H9 (cell line): ENCODE measurements at regions not wholly inside any gene's neighbourhood (a gene's known extent, or its start where the extent isn't known, plus 50 kb on each side); places are given as distances from the start of the nearest gene placed in this dataset.

Source experiments
- DNase-seq: peaks from one replicate; pipeline ENCODE4 v3.0.0-alpha.2; 2017
- H2AFZ ChIP-seq: one replicate; pipeline ENCODE4 v1.6.1; 2013; ENCODE audit warnings: mild to moderate bottlenecking, low read length, control low read depth, moderate library complexity
- H2AK5ac ChIP-seq: 2 replicates; pipeline ENCODE4 v1.6.1; 2013; ENCODE audit warnings: low read length, control low read depth, mixed read lengths; ENCODE audit not compliant: insufficient read length
- H2BK120ac ChIP-seq: one replicate; pipeline ENCODE4 v1.6.1; 2013; ENCODE audit warnings: low read depth, mild to moderate bottlenecking, low read length, control low read depth, inconsistent platforms; ENCODE audit not compliant: poor library complexity, severe bottlenecking
- H2BK12ac ChIP-seq: 2 replicates; pipeline ENCODE4 v1.6.1; 2013; ENCODE audit warnings: low read length, control low read depth, mixed read lengths, low read depth; ENCODE audit not compliant: insufficient read length
- H2BK15ac ChIP-seq: 2 replicates; pipeline ENCODE4 v1.6.1; 2013; ENCODE audit warnings: low read depth, low read length, control low read depth
- H2BK20ac ChIP-seq: one replicate; pipeline ENCODE4 v1.6.1; 2013; ENCODE audit warnings: low read depth, mild to moderate bottlenecking, low read length, control low read depth, inconsistent platforms; ENCODE audit not compliant: poor library complexity, severe bottlenecking
- H2BK5ac ChIP-seq: 2 replicates; pipeline ENCODE4 v1.6.1; 2013; ENCODE audit warnings: low read length, control low read depth, mixed read lengths; ENCODE audit not compliant: insufficient read length
- H3K14ac ChIP-seq: 2 replicates; pipeline ENCODE4 v1.6.1; 2013; ENCODE audit warnings: low read length, control low read depth; ENCODE audit not compliant: insufficient read depth
- H3K18ac ChIP-seq: 2 replicates; pipeline ENCODE4 v1.6.1; 2013; ENCODE audit warnings: low read depth, mild to moderate bottlenecking, mixed read lengths, low read length, control low read depth; ENCODE audit not compliant: insufficient read length
- H3K23ac ChIP-seq: 2 replicates; pipeline ENCODE4 v1.6.1; 2013; ENCODE audit warnings: low read length, control low read depth, mixed read lengths, low read depth; ENCODE audit not compliant: insufficient read length
- H3K23me2 ChIP-seq: 2 replicates; pipeline ENCODE4 v1.6.1; 2013; ENCODE audit warnings: low read depth, mild to moderate bottlenecking, mixed read lengths, low read length, control low read depth; ENCODE audit not compliant: insufficient read length, poor library complexity, severe bottlenecking
- H3K27ac ChIP-seq: 2 replicates; pipeline ENCODE4 v1.5.1; 2013; ENCODE audit warnings: low read length, control low read depth, mixed read lengths, low read depth; ENCODE audit not compliant: insufficient read length
- H3K27me3 ChIP-seq: 2 replicates; pipeline ENCODE4 v1.6.1; 2013; ENCODE audit warnings: low read length, control low read depth, inconsistent platforms; ENCODE audit not compliant: insufficient read depth
- H3K4ac ChIP-seq: 2 replicates; pipeline ENCODE4 v1.6.1; 2013; ENCODE audit warnings: low read depth, mild to moderate bottlenecking, control low read depth, inconsistent platforms, low read length, moderate library complexity
- H3K4me1 ChIP-seq: 2 replicates; pipeline ENCODE4 v1.6.1; 2013; ENCODE audit warnings: low read length, control low read depth, inconsistent platforms; ENCODE audit not compliant: insufficient read depth
- H3K4me2 ChIP-seq: 2 replicates; pipeline ENCODE4 v1.6.1; 2013; ENCODE audit warnings: low read length, control low read depth, mixed read lengths; ENCODE audit not compliant: insufficient read length, insufficient read depth
- H3K56ac ChIP-seq: 2 replicates; pipeline ENCODE4 v1.6.1; 2013; ENCODE audit warnings: low read depth, mild to moderate bottlenecking, mixed read lengths, low read length, control low read depth; ENCODE audit not compliant: insufficient read length
- H3K79me1 ChIP-seq: 2 replicates; pipeline ENCODE4 v1.6.1; 2013; ENCODE audit warnings: low read depth, mild to moderate bottlenecking, moderate library complexity, low read length, control low read depth, inconsistent platforms; ENCODE audit not compliant: insufficient read depth, poor library complexity, severe bottlenecking
- H3K79me2 ChIP-seq: 2 replicates; pipeline ENCODE4 v1.6.1; 2013; ENCODE audit warnings: low read length, control low read depth, inconsistent platforms; ENCODE audit not compliant: insufficient read depth
- H3K9ac ChIP-seq: 2 replicates; pipeline ENCODE4 v1.6.1; 2013; ENCODE audit warnings: low read length, control low read depth, mixed read lengths; ENCODE audit not compliant: insufficient read length; ENCODE audit errors: extremely low read depth
- H3K9me3 ChIP-seq: one replicate; pipeline ENCODE4 v1.6.1; 2013; ENCODE audit warnings: low read depth, low read length, inconsistent platforms; ENCODE audit not compliant: control insufficient read depth
- H3T11ph ChIP-seq: one replicate; pipeline ENCODE4 v1.6.1; 2013; ENCODE audit warnings: mild to moderate bottlenecking, low read length, control low read depth, inconsistent platforms
- H4K20me1 ChIP-seq: one replicate; pipeline ENCODE4 v1.6.1; 2013; ENCODE audit not compliant: control insufficient read depth, insufficient read length, insufficient read depth
- H4K5ac ChIP-seq: 2 replicates; pipeline ENCODE4 v1.6.1; 2013; ENCODE audit warnings: low read depth, mild to moderate bottlenecking, mixed read lengths, low read length, control low read depth; ENCODE audit not compliant: insufficient read length
- H4K8ac ChIP-seq: replicated peaks from 2 replicates; pipeline ENCODE4 v1.6.1; 2013; ENCODE audit warnings: low read length, control low read depth, mixed read lengths, low read depth; ENCODE audit not compliant: insufficient read length
- H4K91ac ChIP-seq: 2 replicates; pipeline ENCODE4 v1.6.1; 2013; ENCODE audit warnings: low read depth, mild to moderate bottlenecking, moderate library complexity, mixed read lengths, low read length, control low read depth; ENCODE audit not compliant: insufficient read length
- H3K27ac Mint-ChIP-seq, 3 experiments: 2 replicates in 2 of 3; 3 replicates in 1 of 3; pipeline ENCODE4 v1.8.0; 2020 to 2021; ENCODE audit warnings: mixed read lengths in 3 of 3, mild to moderate bottlenecking in 1 of 3, moderate library complexity in 1 of 3
- H3K27me3 Mint-ChIP-seq: 2 replicates; pipeline ENCODE4 v1.8.0; 2021; ENCODE audit warnings: low read depth, mild to moderate bottlenecking, moderate library complexity, mixed read lengths
- H3K36me3 Mint-ChIP-seq, 3 experiments: 2 replicates in 2 of 3; 3 replicates in 1 of 3; pipeline ENCODE4 v1.8.0; 2020 to 2021; ENCODE audit warnings: low read depth in 3 of 3, mixed read lengths in 3 of 3; ENCODE audit not compliant: insufficient read depth in 1 of 3
- H3K4me1 Mint-ChIP-seq, 2 experiments: 2 replicates each; pipeline ENCODE4 v1.8.0; 2020; ENCODE audit warnings: mixed read lengths in 2 of 2
- H3K4me3 Mint-ChIP-seq, 2 experiments: 2 replicates in 1 of 2; 3 replicates in 1 of 2; pipeline ENCODE4 v1.8.0; 2020 to 2021; ENCODE audit warnings: mild to moderate bottlenecking in 2 of 2, mixed read lengths in 2 of 2, moderate library complexity in 1 of 2
- H3K9me3 Mint-ChIP-seq, 2 experiments: 2 replicates in 1 of 2; 3 replicates in 1 of 2; pipeline ENCODE4 v1.8.0; 2020; ENCODE audit warnings: mild to moderate bottlenecking in 2 of 2, mixed read lengths in 2 of 2, moderate library complexity in 1 of 2
- CTCF ChIP-seq: fragments of 200-600 bp; sonication (generic); conservative IDR thresholded peaks from 3 replicates; pipeline ENCODE4 v1.8.0; 2021; ENCODE audit warnings: antibody characterized with exemption, mild to moderate bottlenecking
- WGBS: extraction: QIAGEN DNeasy Blood & Tissue Kit; methylation state at CpG from one replicate; pipeline ENCODE4 v1.1.7; 2013; ENCODE audit warnings: missing lambda C conversion rate, low lambda C conversion rate, mixed read lengths; ENCODE audit not compliant: insufficient read length; ENCODE audit errors: extremely low coverage; 5-methylcytosine and 5-hydroxymethylcytosine counted together

DNA sequence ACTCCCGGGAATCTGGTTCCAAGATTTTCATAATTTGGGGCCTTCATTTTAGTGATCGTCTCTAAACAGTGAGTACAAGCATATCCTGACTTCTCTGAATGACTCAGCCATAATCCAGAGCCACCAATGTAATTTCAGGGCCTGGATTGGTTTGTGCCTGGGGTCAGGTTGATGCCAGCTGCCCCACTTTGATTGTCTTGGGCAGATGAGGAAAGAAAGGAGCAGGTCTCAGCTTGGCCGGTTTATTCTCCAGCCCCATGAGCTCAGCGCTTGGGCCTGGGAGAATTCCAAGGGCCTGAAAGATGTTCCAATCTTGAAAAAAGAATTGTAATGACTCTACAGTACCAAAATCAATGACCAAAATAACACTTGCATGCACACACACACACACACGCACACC lies 71.2 kb upstream of the ECE1 start:
- Histone ChIP-seq H2BK20ac (no peak overlapping the region), H3K79me1 (no peaks in the 10 kb centered on the region), H2BK12ac (no peak overlapping the region), H3K79me2 (no peaks in the 10 kb centered on the region), H3K27me3 (no peaks in the 10 kb centered on the region), H4K91ac (no peak overlapping the region), H2BK5ac (no peak overlapping the region), H3K9ac (no peak overlapping the region), H2BK15ac (no peak overlapping the region), H3K9me3 (no peaks in the 10 kb centered on the region), H3K14ac (no peak overlapping the region), H3K56ac (no peak overlapping the region), H2AK5ac (no peak overlapping the region), H4K5ac (no peak overlapping the region), H3T11ph (no peak overlapping the region), H3K4ac (no peak overlapping the region), H3K27ac (no peak overlapping the region), H4K8ac (no peak overlapping the region), H3K18ac (no peak overlapping the region), H3K23ac (no peak overlapping the region), H2AFZ (no peak overlapping the region), H2BK120ac (no peak overlapping the region), H3K23me2 (no peaks in the 10 kb centered on the region), H3K4me2 (no peak overlapping the region), H4K20me1 (no peaks in the 10 kb centered on the region), H3K4me1 (no peaks in the 10 kb centered on the region)
- H3K4me3 Mint-ChIP-seq, result no peak overlapping the region
- H3K27me3 Mint-ChIP-seq, result peaks cover 6% of the 10 kb centered on the region
- H3K36me3 Mint-ChIP-seq, result no peaks in the 10 kb centered on the region
- 0 out of 7 replicates have a peak overlapping the region, but pooled peaks of 1 of the 3 experiments have one; percentile 14 for H3K27ac Mint-ChIP-seq
- no peak for TF ChIP-seq CTCF
- 0 out of 4 replicates have a peak, but pooled peaks cover 0 to 2% of the 10 kb centered on the region in 2 experiments for H3K4me1 Mint-ChIP-seq
- WGBS, result no CpG with 5 or more reads among the region's 5 CpGs
- DNase-seq, result no peak
- H3K9me3 Mint-ChIP-seq, result no peaks in the 10 kb centered on the region
